ENCODE measurements at regions not wholly inside any gene's neighbourhood (a gene's known extent, or its start where the extent isn't known, plus 50 kb on each side); places are given as distances from the start of the nearest gene placed in this dataset.

DNA sequence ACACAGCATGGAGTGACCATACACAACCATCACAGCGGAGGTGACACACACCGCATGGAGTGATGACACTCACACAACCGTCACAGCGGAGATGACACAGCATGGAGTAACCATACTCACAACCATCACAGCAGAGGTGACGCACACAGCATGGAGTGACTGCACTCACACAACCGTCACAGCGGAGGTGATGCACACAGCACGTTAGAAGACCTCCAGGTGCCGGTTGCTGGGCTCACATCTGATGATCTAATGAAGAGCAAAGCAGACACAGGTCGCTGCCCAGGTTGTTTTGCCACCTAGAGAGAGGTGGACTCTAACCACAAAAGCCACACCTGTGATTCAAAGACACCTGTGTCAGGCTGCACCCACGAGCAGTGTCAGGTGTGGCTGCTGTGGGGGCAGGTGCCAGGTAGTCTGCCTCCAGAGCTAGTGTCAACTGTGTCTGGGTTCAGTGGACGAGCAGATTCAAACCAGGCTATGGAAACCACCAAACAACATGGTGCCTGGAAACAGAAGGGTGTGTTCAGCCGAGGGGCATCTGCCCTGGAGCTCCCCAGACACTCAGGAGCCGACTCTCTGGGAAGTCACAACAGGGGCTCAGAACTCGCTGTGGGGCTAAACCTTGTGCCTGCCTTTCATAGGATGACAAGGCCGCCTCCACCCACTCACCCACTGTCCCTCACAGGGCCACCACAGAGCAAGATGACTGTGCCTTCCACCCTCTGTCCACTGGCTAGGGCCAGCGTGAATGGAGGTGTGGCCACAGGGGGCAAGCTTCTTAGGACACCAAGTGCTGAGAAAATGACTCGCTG lies 608.2 kb downstream of the TBC1D22A start:
- no peaks in the 10 kb centered on the region for H3K9me3 ChIP-seq (ENCODE audit: control insufficient read depth in 1 of 2, insufficient read depth in 1 of 2, low read depth in 1 of 2, low read length in 2 of 2)
- ATAC-seq (no peak), DNase-seq (ENCODE audit: low read depth, low spot score) (no peak)
- H3K36me3 ChIP-seq (ENCODE audit: control insufficient read depth in 1 of 2, insufficient read depth in 2 of 2, low read length in 2 of 2) = no peaks in the 10 kb centered on the region
- TF ChIP-seq, protein P1, sequence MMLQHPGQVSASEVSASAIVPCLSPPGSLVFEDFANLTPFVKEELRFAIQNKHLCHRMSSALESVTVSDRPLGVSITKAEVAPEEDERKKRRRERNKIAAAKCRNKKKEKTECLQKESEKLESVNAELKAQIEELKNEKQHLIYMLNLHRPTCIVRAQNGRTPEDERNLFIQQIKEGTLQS (IDR thresholded peaks at IDR 0.05) = no peak
- TF ChIP-seq, protein P2, sequence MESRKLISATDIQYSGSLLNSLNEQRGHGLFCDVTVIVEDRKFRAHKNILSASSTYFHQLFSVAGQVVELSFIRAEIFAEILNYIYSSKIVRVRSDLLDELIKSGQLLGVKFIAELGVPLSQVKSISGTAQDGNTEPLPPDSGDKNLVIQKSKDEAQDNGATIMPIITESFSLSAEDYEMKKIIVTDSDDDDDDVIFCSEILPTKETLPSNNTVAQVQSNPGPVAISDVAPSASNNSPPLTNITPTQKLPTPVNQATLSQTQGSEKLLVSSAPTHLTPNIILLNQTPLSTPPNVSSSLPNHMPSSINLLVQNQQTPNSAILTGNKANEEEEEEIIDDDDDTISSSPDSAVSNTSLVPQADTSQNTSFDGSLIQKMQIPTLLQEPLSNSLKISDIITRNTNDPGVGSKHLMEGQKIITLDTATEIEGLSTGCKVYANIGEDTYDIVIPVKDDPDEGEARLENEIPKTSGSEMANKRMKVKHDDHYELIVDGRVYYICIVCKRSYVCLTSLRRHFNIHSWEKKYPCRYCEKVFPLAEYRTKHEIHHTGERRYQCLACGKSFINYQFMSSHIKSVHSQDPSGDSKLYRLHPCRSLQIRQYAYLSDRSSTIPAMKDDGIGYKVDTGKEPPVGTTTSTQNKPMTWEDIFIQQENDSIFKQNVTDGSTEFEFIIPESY (IDR thresholded peaks at IDR 0.05; ENCODE audit: extremely low read depth, insufficient replicate concordance, low read length) = no peak
- CTCF ChIA-PET = no interaction called here
- peaks cover 2 to 11% of the 10 kb centered on the region in 2 experiments; a peak in 1 of 4 replicates for H3K4me1 ChIP-seq (ENCODE audit: control insufficient read depth in 1 of 2, insufficient read depth in 2 of 2, low read length in 2 of 2)
- H4K20me1 ChIP-seq (ENCODE audit: insufficient read depth) = no peaks in the 10 kb centered on the region
- no TSS peak for BruUV-seq (replicated peaks)
- RAD21 ChIA-PET (ENCODE audit: low non-redundant PET in 1 of 2, low total read pairs in 2 of 2, uncharacterized antibody in 2 of 2, unreplicated experiment in 2 of 2) = no interaction called here
- H3K4me3 ChIP-seq (replicated peaks in 1 of 2; ENCODE audit: low read depth in 1 of 2, low read length in 2 of 2) = no peak overlapping the region
- intact Hi-C loops (cut with micrococcal nuclease) = no loop called here
- no peaks in the 10 kb centered on the region for H3K79me2 ChIP-seq (ENCODE audit: insufficient read depth, low read length)
- POLR2A ChIA-PET = no interaction called here
- H3K27ac ChIP-seq (ENCODE audit: low read depth, low read length) = no peak overlapping the region
- H2AFZ ChIP-seq (ENCODE audit: low read depth, low read length, poor library complexity, severe bottlenecking) = no peak overlapping the region
- no peak overlapping the region for H3K4me2 ChIP-seq (ENCODE audit: low read length)
- no peaks in the 10 kb centered on the region for H3K9me2 ChIP-seq (ENCODE audit: insufficient read depth)
- no peaks in the 10 kb centered on the region for H3K27me3 ChIP-seq (ENCODE audit: insufficient read depth, low read length)
- H3K9ac ChIP-seq (ENCODE audit: low read length) = no peak overlapping the region

DNA sequence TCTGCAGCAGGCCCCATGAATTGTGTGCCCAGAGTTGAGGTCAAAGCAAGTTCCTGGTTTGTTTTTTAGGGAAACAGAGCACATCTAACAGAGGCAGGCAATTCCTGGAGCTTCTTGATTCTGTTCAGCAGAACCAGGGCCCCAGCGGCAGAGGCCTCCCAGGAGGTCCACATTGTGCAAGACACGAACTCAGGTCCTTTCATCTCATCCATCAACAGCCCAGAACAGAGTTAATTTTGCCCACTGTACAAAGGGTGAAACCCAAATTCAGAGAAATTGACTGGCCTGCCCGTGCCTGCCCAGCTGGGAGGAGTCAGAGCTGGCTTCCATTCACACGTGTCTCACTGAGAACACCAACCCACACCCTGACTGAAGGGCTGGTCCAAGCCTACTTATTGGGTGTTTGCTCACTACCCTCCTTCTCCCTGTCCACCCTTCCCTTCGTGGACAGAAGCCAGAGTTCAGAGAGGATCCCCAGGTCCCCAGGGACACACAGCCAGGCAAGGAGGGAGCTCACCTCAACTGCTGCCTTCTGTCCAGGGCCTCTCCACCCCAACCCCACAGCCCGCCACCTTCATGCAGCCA lies 607.1 kb downstream of the TBC1D22A start:
- POLR2A ChIA-PET = no interaction called here
- no peak overlapping the region for H3K4me2 ChIP-seq (ENCODE audit: low read length)
- H3K27me3 ChIP-seq (ENCODE audit: insufficient read depth, low read length) = no peaks in the 10 kb centered on the region
- H3K36me3 ChIP-seq (ENCODE audit: control insufficient read depth in 1 of 2, insufficient read depth in 2 of 2, low read length in 2 of 2) = no peaks in the 10 kb centered on the region
- no peaks in the 10 kb centered on the region for H3K9me2 ChIP-seq (ENCODE audit: insufficient read depth)
- no peaks in the 10 kb centered on the region for H3K79me2 ChIP-seq (ENCODE audit: insufficient read depth, low read length)
- no peak overlapping the region for H3K27ac ChIP-seq (ENCODE audit: low read depth, low read length)
- H3K9ac ChIP-seq (ENCODE audit: low read length) = no peak overlapping the region
- no peak overlapping the region for H2AFZ ChIP-seq (ENCODE audit: low read depth, low read length, poor library complexity, severe bottlenecking)
- CTCF ChIA-PET = no interaction called here
- H3K4me1 ChIP-seq (ENCODE audit: control insufficient read depth in 1 of 2, insufficient read depth in 2 of 2, low read length in 2 of 2) = peaks cover 2 to 11% of the 10 kb centered on the region in 2 experiments; a peak in 1 of 4 replicates
- DNase-seq (ENCODE audit: low read depth, low spot score) (no peak), ATAC-seq (no peak)
- no peak overlapping the region for H3K4me3 ChIP-seq (replicated peaks in 1 of 2; ENCODE audit: low read depth in 1 of 2, low read length in 2 of 2)
- intact Hi-C loops (cut with micrococcal nuclease) = no loop called here
- no peaks in the 10 kb centered on the region for H4K20me1 ChIP-seq (ENCODE audit: insufficient read depth)
- no TSS peak for BruUV-seq (replicated peaks)
- RAD21 ChIA-PET (ENCODE audit: low non-redundant PET in 1 of 2, low total read pairs in 2 of 2, uncharacterized antibody in 2 of 2, unreplicated experiment in 2 of 2) = no interaction called here
- H3K9me3 ChIP-seq (ENCODE audit: control insufficient read depth in 1 of 2, insufficient read depth in 1 of 2, low read depth in 1 of 2, low read length in 2 of 2) = 0 out of 4 replicates have a peak, but pooled peaks cover 0 to 2% of the 10 kb centered on the region in 2 experiments
- TF ChIP-seq SRF (IDR thresholded peaks at IDR 0.05; ENCODE audit: low read depth) (no peak), FOSL1 (IDR thresholded peaks at IDR 0.05; ENCODE audit: low read depth) (no peak), ZFX (IDR thresholded peaks at IDR 0.05) (no peak), POLR2AphosphoS5 (IDR thresholded peaks at IDR 0.05; ENCODE audit: low read depth, low read length) (no peak), YY1 (IDR thresholded peaks at IDR 0.05; ENCODE audit: extremely low read depth, insufficient replicate concordance, low read depth, low read length) (no peak), EZH2 (IDR thresholded peaks at IDR 0.05) (no peak), TCF7L2 (IDR thresholded peaks at IDR 0.05; ENCODE audit: borderline replicate concordance, extremely low read depth, insufficient read depth, insufficient read length) (no peak)
- TF ChIP-seq, protein P2 (IDR thresholded peaks at IDR 0.05; ENCODE audit: extremely low read depth, insufficient replicate concordance, low read length) = no peak
